ENCODE measurements at regions not wholly inside any gene's neighbourhood (a gene's known extent, or its start where the extent isn't known, plus 50 kb on each side); places are given as distances from the start of the nearest gene placed in this dataset.

DNA sequence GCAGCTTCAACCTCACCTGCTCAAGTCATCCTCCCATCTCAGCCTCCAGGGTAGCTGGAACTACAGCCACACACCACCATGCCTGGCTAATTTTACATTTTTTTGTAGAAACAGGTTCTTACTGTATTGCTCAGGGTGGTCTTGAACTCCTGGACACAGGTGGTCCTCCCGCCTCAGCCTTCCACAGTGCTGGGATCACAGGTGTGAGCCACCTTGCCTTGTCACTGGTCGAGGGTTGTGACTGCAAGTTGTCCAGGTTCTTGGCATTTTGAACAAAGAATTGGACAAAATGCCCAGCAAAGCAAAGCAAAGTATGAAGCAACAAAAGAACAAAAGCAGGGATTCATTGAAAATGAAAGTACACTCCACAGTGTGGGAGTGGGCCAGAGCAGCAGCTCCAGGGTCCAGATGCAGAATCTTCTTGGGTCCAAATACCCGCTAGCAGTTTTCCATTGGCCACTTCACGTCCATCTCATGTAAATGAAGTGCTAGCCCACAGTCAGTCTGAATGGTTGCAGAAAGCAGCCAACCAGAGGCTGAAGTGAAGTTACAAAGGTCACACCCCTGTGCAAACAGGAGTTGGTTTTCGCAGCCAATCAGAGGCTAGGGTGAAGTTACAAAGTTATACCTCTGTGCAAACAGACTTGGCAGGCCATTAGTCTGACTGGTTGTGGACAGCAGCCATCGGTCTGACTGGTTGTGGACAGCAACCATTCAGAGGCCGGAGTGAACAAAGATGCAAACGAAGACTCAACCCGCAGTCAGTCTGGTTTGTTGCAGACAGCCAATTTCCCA, 109.5 kb upstream of the KIF26B start:
- H3K27ac ChIP-seq (ENCODE audit: extremely low read depth, low read depth, low read length): no peak overlapping the region
- POLR2A ChIA-PET: no interaction called here
- H3K4me1 ChIP-seq (ENCODE audit: control insufficient read depth, insufficient read depth, low read length): 0 out of 2 replicates have a peak, but pooled peaks cover 2% of the 10 kb centered on the region
- H3K36me3 ChIP-seq (ENCODE audit: control insufficient read depth in 2 of 2, insufficient read depth in 1 of 2, low read length in 2 of 2): no peaks in the 10 kb centered on the region
- no peak overlapping the region for H3K4me3 ChIP-seq (ENCODE audit: low read depth, low read length)
- CTCF ChIA-PET: interaction anchor here (0.5 to 4.1 kb wide), 5 partner anchors 73 to 444 kb away, joined by 3 to 38 read pairs (median 3); no protein-coding TSS in a partner anchor
- no peaks in the 10 kb centered on the region for H3K9me3 ChIP-seq (ENCODE audit: control insufficient read depth, insufficient read depth, low read depth, low read length)
- TF ChIP-seq ZNF658 (tag by site-specific recombination; IDR thresholded peaks at IDR 0.05): no peak
- TF ChIP-seq ZNF211 (tag by site-specific recombination; IDR thresholded peaks at IDR 0.05; ENCODE audit: low read depth): no peak
- TF ChIP-seq ZSCAN30 (tag by site-specific recombination; IDR thresholded peaks at IDR 0.05): peak; percentile 78; the same call in 1 of the 2 replicates
- TF ChIP-seq, protein P1, sequence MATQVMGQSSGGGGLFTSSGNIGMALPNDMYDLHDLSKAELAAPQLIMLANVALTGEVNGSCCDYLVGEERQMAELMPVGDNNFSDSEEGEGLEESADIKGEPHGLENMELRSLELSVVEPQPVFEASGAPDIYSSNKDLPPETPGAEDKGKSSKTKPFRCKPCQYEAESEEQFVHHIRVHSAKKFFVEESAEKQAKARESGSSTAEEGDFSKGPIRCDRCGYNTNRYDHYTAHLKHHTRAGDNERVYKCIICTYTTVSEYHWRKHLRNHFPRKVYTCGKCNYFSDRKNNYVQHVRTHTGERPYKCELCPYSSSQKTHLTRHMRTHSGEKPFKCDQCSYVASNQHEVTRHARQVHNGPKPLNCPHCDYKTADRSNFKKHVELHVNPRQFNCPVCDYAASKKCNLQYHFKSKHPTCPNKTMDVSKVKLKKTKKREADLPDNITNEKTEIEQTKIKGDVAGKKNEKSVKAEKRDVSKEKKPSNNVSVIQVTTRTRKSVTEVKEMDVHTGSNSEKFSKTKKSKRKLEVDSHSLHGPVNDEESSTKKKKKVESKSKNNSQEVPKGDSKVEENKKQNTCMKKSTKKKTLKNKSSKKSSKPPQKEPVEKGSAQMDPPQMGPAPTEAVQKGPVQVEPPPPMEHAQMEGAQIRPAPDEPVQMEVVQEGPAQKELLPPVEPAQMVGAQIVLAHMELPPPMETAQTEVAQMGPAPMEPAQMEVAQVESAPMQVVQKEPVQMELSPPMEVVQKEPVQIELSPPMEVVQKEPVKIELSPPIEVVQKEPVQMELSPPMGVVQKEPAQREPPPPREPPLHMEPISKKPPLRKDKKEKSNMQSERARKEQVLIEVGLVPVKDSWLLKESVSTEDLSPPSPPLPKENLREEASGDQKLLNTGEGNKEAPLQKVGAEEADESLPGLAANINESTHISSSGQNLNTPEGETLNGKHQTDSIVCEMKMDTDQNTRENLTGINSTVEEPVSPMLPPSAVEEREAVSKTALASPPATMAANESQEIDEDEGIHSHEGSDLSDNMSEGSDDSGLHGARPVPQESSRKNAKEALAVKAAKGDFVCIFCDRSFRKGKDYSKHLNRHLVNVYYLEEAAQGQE (tag by site-specific recombination; IDR thresholded peaks at IDR 0.05): peak; percentile 91
- peak; percentile 6; the same call in 1 of the 2 replicates for TF ChIP-seq SP2 (tag by site-specific recombination; IDR thresholded peaks at IDR 0.05)
- no peak for TF ChIP-seq HOXC10 (CRISPR knock-in tag; IDR thresholded peaks at IDR 0.05)
- TF ChIP-seq GFI1B (tag by site-specific recombination; IDR thresholded peaks at IDR 0.05): no peak
- no peak for TF ChIP-seq IKZF3 (tag by site-specific recombination; IDR thresholded peaks at IDR 0.05)

DNA sequence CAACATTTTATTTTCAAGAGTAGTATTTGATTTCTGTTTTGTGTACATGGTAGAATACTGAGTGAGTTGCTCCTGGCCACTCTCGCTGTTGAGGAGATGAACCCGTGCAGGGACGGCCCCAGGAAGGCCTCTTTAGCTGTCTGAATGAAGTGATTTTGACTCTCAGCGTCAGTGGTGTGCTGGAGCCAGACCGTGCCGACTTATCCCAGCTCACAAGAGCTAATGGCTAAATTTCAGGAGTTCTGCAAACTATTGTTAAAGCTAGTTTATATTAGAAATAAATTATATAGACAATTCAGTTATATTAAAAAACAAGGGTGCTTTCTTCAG, 111.2 kb upstream of the KIF26B start:
- ChIA-PET POLR2A (interaction anchor here (1.6 kb wide), 1 partner anchor 208 kb away, joined by 12 read pairs; the partner anchor contains the start of gene COX20), CTCF (interaction anchor here (0.7 to 4.2 kb wide), 23 partner anchors 9 to 444 kb away, joined by 3 to 38 read pairs (median 7); partner anchors contain the start of genes COX20 and HNRNPU)
- H3K9me3 ChIP-seq (ENCODE audit: control insufficient read depth, insufficient read depth, low read depth, low read length): no peaks in the 10 kb centered on the region
- H3K4me1 ChIP-seq (ENCODE audit: control insufficient read depth, insufficient read depth, low read length): 0 out of 2 replicates have a peak, but pooled peaks cover 2% of the 10 kb centered on the region
- H3K36me3 ChIP-seq (ENCODE audit: control insufficient read depth in 2 of 2, insufficient read depth in 1 of 2, low read length in 2 of 2): no peaks in the 10 kb centered on the region
- H3K27ac ChIP-seq (ENCODE audit: extremely low read depth, low read depth, low read length): no peak overlapping the region
- H3K4me3 ChIP-seq (ENCODE audit: low read depth, low read length): no peak overlapping the region
- TF ChIP-seq ZNF548 (tag by site-specific recombination; IDR thresholded peaks at IDR 0.05) (no peak), GLI2 (tag by site-specific recombination; IDR thresholded peaks at IDR 0.05; ENCODE audit: borderline replicate concordance, low read depth) (no peak), ZNF416 (tag by site-specific recombination; IDR thresholded peaks at IDR 0.05) (no peak), ZNF626 (tag by site-specific recombination; IDR thresholded peaks at IDR 0.05) (no peak), ZNF366 (tag by site-specific recombination; conservative IDR thresholded peaks at IDR 0.05) (no peak), SP7 (tag by site-specific recombination; IDR thresholded peaks at IDR 0.05) (no peak), ZNF404 (tag by site-specific recombination; IDR thresholded peaks at IDR 0.05) (no peak)
- TF ChIP-seq, protein P2, sequence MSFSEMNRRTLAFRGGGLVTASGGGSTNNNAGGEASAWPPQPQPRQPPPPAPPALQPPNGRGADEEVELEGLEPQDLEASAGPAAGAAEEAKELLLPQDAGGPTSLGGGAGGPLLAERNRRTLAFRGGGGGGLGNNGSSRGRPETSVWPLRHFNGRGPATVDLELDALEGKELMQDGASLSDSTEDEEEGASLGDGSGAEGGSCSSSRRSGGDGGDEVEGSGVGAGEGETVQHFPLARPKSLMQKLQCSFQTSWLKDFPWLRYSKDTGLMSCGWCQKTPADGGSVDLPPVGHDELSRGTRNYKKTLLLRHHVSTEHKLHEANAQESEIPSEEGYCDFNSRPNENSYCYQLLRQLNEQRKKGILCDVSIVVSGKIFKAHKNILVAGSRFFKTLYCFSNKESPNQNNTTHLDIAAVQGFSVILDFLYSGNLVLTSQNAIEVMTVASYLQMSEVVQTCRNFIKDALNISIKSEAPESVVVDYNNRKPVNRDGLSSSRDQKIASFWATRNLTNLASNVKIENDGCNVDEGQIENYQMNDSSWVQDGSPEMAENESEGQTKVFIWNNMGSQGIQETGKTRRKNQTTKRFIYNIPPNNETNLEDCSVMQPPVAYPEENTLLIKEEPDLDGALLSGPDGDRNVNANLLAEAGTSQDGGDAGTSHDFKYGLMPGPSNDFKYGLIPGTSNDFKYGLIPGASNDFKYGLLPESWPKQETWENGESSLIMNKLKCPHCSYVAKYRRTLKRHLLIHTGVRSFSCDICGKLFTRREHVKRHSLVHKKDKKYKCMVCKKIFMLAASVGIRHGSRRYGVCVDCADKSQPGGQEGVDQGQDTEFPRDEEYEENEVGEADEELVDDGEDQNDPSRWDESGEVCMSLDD (tag by site-specific recombination; IDR thresholded peaks at IDR 0.05): no peak
- TF ChIP-seq, protein P3, sequence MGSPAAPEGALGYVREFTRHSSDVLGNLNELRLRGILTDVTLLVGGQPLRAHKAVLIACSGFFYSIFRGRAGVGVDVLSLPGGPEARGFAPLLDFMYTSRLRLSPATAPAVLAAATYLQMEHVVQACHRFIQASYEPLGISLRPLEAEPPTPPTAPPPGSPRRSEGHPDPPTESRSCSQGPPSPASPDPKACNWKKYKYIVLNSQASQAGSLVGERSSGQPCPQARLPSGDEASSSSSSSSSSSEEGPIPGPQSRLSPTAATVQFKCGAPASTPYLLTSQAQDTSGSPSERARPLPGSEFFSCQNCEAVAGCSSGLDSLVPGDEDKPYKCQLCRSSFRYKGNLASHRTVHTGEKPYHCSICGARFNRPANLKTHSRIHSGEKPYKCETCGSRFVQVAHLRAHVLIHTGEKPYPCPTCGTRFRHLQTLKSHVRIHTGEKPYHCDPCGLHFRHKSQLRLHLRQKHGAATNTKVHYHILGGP (tag by site-specific recombination; IDR thresholded peaks at IDR 0.05): no peak
- TF ChIP-seq, protein P4, sequence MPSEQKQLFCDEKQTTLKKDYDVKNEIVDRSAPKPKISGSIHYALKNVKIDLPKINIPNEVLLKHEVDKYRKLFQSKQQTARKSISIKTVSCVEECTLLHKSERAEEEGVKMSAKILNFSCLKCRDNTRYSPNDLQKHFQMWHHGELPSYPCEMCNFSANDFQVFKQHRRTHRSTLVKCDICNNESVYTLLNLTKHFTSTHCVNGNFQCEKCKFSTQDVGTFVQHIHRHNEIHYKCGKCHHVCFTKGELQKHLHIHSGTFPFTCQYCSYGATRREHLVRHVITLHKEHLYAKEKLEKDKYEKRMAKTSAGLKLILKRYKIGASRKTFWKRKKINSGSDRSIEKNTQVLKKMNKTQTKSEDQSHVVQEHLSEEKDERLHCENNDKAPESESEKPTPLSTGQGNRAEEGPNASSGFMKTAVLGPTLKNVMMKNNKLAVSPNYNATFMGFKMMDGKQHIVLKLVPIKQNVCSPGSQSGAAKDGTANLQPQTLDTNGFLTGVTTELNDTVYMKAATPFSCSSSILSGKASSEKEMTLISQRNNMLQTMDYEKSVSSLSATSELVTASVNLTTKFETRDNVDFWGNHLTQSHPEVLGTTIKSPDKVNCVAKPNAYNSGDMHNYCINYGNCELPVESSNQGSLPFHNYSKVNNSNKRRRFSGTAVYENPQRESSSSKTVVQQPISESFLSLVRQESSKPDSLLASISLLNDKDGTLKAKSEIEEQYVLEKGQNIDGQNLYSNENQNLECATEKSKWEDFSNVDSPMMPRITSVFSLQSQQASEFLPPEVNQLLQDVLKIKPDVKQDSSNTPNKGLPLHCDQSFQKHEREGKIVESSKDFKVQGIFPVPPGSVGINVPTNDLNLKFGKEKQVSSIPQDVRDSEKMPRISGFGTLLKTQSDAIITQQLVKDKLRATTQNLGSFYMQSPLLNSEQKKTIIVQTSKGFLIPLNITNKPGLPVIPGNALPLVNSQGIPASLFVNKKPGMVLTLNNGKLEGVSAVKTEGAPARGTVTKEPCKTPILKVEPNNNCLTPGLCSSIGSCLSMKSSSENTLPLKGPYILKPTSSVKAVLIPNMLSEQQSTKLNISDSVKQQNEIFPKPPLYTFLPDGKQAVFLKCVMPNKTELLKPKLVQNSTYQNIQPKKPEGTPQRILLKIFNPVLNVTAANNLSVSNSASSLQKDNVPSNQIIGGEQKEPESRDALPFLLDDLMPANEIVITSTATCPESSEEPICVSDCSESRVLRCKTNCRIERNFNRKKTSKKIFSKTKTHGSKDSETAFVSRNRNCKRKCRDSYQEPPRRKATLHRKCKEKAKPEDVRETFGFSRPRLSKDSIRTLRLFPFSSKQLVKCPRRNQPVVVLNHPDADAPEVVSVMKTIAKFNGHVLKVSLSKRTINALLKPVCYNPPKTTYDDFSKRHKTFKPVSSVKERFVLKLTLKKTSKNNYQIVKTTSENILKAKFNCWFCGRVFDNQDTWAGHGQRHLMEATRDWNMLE (tag by site-specific recombination; conservative IDR thresholded peaks at IDR 0.05; ENCODE audit: low read depth): no peak
- TF ChIP-seq, protein P5, sequence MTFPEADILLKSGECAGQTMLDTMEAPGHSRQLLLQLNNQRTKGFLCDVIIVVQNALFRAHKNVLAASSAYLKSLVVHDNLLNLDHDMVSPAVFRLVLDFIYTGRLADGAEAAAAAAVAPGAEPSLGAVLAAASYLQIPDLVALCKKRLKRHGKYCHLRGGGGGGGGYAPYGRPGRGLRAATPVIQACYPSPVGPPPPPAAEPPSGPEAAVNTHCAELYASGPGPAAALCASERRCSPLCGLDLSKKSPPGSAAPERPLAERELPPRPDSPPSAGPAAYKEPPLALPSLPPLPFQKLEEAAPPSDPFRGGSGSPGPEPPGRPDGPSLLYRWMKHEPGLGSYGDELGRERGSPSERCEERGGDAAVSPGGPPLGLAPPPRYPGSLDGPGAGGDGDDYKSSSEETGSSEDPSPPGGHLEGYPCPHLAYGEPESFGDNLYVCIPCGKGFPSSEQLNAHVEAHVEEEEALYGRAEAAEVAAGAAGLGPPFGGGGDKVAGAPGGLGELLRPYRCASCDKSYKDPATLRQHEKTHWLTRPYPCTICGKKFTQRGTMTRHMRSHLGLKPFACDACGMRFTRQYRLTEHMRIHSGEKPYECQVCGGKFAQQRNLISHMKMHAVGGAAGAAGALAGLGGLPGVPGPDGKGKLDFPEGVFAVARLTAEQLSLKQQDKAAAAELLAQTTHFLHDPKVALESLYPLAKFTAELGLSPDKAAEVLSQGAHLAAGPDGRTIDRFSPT (tag by site-specific recombination; IDR thresholded peaks at IDR 0.05): no peak

Data from HEK293 (cell line).